PC-9 (cell line): ENCODE measurements at regions not wholly inside any gene's neighbourhood (a gene's known extent, or its start where the extent isn't known, plus 50 kb on each side); places are given as distances from the start of the nearest gene placed in this dataset.

ENCODE experiments used
- CTCF ChIP-seq: fragments of 200-600 bp; sonication (generic); conservative IDR thresholded peaks from 2 replicates; pipeline ENCODE4 v1.6.1; 2017; ENCODE audit warnings: mixed run types, antibody characterized with exemption, mild to moderate bottlenecking, moderate library complexity
- EZH2 ChIP-seq: fragments of 200-600 bp; sonication (generic); IDR thresholded peaks from 2 replicates; pipeline ENCODE4 v1.8.0; 2017; ENCODE audit warnings: antibody characterized with exemption, low read depth

- no peak for TF ChIP-seq EZH2
- no peak for TF ChIP-seq CTCF
Measured at GRCh38 chr20:17872959-17873358, 95.6 kb downstream of the SNX5 start.
